HUES48 (cell line): ENCODE measurements at regions not wholly inside any gene's neighbourhood (a gene's known extent, or its start where the extent isn't known, plus 50 kb on each side); places are given as distances from the start of the nearest gene placed in this dataset.

Experiments
- H3K27ac ChIP-seq: one replicate; pipeline ENCODE4 v1.7.0; 2013; ENCODE audit warnings: low read depth, low read length, inconsistent platforms
- H3K27me3 ChIP-seq: 2 replicates; pipeline ENCODE4 v1.6.1; 2013; ENCODE audit warnings: mild to moderate bottlenecking, low read length; ENCODE audit not compliant: control insufficient read depth, insufficient read depth
- H3K36me3 ChIP-seq: 2 replicates; pipeline ENCODE4 v1.6.1; 2013; ENCODE audit warnings: low read length; ENCODE audit not compliant: control insufficient read depth, insufficient read depth
- H3K4me1 ChIP-seq: 2 replicates; pipeline ENCODE4 v1.6.1; 2013; ENCODE audit warnings: mild to moderate bottlenecking, low read length; ENCODE audit not compliant: control insufficient read depth, insufficient read depth
- H3K4me3 ChIP-seq: 2 replicates; pipeline ENCODE4 v1.5.1; 2013; ENCODE audit warnings: mild to moderate bottlenecking, low read depth, low read length
- H3K9ac ChIP-seq: 2 replicates; pipeline ENCODE4 v1.6.1; 2013; ENCODE audit warnings: mild to moderate bottlenecking, low read depth, low read length, moderate library complexity
- H3K9me3 ChIP-seq: 2 replicates; pipeline ENCODE4 v1.6.1; 2013; ENCODE audit warnings: low read length; ENCODE audit not compliant: control insufficient read depth, insufficient read depth

DNA sequence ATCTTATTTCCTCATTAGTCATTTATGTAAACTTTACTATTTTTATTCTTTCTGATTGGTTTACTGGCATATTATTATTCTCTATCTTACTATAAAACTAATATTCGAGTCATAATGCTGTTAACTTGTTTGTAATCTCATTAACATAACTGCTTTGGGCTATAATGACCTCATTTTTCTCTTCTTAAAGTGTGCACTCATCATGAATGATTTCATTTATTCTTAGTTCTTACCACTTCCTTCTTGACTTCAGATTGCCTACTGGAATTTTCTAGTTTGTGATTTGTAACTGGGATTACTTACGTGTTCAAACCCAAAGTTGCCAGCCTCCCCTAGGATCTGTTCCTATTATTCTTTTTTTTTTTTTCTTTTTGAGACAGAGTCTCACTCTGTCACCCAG, 91.8 kb upstream of the TNFAIP3 start:
- H3K9me3 ChIP-seq: no peaks in the 10 kb centered on the region
- no peaks in the 10 kb centered on the region for H3K4me1 ChIP-seq
- no peak overlapping the region for H3K4me3 ChIP-seq
- no peak overlapping the region for H3K9ac ChIP-seq
- H3K27me3 ChIP-seq: no peaks in the 10 kb centered on the region
- H3K36me3 ChIP-seq: no peaks in the 10 kb centered on the region
- H3K27ac ChIP-seq: no peak overlapping the region

DNA sequence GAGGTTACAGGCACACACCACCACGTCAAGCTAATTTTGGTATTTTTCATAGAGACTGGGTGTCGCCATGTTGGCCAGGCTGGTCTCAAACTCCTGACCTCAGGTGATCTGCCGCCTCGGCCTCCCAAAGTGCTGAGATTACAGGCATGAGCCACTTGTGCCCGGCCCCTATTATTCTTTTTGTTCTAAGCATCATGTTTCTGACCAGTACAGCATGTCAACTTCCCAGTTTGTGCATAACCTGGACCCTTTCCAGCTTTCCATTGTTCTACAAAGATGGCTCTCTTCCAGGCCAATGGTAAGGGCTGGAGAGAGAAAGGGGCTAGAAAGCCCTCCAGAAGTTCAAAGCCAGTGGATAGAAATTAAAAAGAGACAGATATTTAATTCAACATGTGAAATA, 91.3 kb upstream of the TNFAIP3 start:
- Histone ChIP-seq H3K4me3 (no peak overlapping the region), H3K36me3 (no peaks in the 10 kb centered on the region), H3K27me3 (no peaks in the 10 kb centered on the region), H3K27ac (no peak overlapping the region), H3K4me1 (no peaks in the 10 kb centered on the region), H3K9ac (no peak overlapping the region), H3K9me3 (no peaks in the 10 kb centered on the region)

DNA sequence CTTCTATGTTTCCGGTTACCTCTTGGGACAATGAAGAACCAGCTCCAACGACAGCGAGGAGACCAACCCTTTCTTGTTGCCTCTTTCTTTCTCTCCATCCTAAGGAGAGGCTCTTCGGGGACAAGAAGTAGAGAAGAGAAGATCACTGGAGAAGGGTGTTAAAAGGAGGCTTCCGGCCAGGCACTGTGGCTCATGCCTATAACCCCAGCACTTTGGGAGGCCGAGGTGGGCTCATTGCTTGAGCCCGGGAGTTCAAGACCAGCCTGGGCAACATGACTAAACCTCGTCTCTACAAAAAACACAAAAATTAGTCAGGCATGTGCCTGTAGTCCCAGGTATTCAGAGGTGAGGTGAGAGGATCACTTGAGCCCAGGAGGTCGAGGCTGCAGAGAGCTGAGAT, 90.8 kb upstream of the TNFAIP3 start:
- no peaks in the 10 kb centered on the region for H3K4me1 ChIP-seq
- H3K27ac ChIP-seq: no peak overlapping the region
- no peak overlapping the region for H3K4me3 ChIP-seq
- no peaks in the 10 kb centered on the region for H3K9me3 ChIP-seq
- no peaks in the 10 kb centered on the region for H3K36me3 ChIP-seq
- no peak overlapping the region for H3K9ac ChIP-seq
- H3K27me3 ChIP-seq: no peaks in the 10 kb centered on the region

DNA sequence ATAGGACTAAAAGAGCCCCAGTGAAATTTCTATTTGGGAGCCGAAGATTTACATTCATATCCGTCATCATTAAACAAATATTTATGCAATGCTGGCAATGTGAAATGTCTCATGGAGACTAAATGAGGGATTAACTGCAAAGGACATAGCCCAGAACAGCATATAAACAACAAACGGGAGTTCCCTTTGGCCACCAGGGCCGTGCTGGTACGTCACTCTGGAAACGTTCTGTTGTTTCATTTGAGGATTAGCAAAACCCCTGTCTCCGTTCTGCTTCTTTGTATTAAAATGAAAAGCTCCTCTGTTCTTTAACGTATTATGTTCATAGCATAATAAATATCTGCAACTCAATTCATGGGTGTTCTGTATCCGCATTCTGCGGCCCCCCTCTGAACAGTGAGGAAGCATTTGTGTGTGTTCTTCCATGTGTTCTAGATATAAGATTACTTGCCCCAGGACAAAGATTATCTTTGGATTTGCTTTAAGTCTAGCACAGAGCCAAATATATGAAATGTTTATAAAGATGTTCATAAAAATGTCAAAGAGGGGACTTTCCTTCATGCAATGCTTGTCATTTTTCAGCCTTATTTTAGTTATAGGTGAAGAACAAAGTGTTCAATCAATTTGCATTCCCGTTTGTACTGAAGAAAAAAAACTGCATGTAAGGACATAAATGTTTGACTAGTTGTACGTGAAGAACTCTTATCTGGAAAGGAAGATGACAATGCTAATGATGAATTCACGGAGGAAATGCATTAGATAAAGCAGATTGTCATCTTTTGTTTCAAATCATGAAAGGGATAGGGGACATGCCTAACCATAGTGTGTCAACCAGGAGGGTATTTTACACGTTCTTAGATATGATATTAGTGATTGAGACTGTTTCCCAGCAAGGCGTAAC, 90.0 kb upstream of the TNFAIP3 start:
- H3K27me3 ChIP-seq: no peaks in the 10 kb centered on the region
- no peaks in the 10 kb centered on the region for H3K36me3 ChIP-seq
- no peaks in the 10 kb centered on the region for H3K9me3 ChIP-seq
- H3K27ac ChIP-seq: no peak overlapping the region
- H3K4me1 ChIP-seq: no peaks in the 10 kb centered on the region
- no peak overlapping the region for H3K9ac ChIP-seq
- no peak overlapping the region for H3K4me3 ChIP-seq

DNA sequence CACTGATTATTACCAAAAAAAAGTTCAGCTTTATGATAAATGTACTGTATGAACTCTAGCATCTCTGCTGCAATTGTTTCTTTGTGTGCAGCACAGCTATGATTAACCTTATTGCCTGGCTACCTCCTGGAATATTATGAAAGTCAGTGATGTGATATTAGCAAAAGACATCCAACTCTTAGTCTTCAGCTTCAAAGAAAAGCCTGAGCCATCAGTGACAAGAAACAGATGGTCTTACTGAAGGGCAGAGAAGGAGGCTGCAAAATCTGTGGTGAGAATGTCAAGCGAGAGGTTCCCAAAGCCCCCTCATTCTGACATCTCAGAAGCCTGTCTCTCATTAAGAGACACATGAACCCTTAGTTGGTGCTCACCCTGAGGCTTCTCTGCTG, 89.4 kb upstream of the TNFAIP3 start:
- H3K4me3 ChIP-seq: no peak overlapping the region
- no peaks in the 10 kb centered on the region for H3K36me3 ChIP-seq
- H3K27ac ChIP-seq: no peak overlapping the region
- no peaks in the 10 kb centered on the region for H3K4me1 ChIP-seq
- no peaks in the 10 kb centered on the region for H3K27me3 ChIP-seq
- H3K9ac ChIP-seq: no peak overlapping the region
- no peaks in the 10 kb centered on the region for H3K9me3 ChIP-seq

DNA sequence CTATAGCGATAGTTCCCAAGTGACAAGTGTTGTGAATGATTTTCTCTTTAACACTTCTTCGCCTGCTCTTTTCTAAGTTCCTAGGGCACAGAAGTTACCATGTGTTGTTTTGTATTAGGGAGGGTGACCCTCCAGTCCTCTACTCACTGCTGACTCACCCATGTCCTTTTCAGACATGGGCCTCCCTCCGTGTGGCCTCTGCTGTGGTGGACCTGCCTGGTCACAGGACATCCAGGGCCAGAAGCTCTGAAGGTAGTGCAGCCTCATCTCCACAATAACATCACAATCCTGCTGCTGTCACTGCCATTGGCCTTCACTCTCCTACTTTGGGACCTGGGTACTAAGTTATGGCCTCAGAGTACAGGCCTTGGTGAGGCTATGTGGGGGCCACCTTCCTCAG, 87.1 kb upstream of the TNFAIP3 start:
- Histone ChIP-seq H3K4me1 (no peaks in the 10 kb centered on the region; the same call in 1 of the 2 replicates), H3K9ac (no peak overlapping the region), H3K27ac (no peak overlapping the region), H3K4me3 (no peak overlapping the region), H3K27me3 (no peaks in the 10 kb centered on the region), H3K9me3 (no peaks in the 10 kb centered on the region), H3K36me3 (no peaks in the 10 kb centered on the region)

DNA sequence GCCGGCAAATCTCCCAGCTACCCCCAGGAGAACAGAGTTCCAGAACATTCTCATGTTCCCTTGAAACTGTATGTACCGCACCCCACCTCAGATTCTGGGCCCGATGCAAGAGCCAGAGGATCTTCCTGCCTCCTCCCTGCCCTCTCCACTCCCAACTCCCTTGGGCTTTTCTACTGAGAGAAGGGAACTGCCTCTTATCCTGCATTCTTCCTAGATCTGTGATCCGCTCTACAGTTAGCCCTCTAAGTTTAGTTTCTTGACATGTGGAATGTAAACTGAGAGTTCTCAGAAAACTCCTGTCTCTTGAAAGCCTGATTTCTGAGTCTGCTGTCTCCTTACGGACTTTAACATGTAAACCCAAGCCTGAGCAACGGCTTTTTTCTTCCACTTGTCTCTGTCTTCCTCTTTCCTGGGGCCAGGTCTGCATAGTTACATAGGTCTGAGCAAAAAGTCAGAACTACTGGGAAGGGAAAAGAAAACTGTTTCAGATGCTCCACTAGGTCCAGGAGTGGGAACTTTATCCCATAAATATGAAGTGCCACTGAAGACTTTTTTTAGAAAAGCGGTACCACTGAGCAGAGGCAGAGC, 86.5 kb upstream of the TNFAIP3 start:
- Histone ChIP-seq H3K4me1 (no peaks in the 10 kb centered on the region; the same call in 1 of the 2 replicates), H3K36me3 (no peaks in the 10 kb centered on the region), H3K27me3 (no peaks in the 10 kb centered on the region), H3K9ac (no peak overlapping the region), H3K27ac (no peak overlapping the region), H3K9me3 (no peaks in the 10 kb centered on the region), H3K4me3 (no peak overlapping the region)

DNA sequence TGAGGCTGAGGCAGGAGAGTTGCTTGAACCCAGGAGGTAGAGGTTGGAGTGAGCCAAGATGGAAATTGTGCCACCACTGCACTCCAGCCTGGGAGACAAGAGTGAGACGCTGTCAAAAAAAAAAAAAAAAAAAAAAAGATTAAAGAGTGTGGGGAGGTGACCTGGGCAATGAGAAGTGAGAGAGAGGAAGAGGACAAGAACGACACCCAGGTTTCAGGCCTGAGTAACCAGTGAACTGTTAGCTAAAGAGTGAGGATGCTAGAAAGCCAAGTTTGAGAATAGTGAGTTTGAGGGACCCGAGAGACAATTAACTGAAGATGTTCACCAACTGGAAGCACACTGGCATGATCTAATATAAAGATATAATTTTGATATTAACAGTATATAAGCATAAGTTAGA, 85.4 kb upstream of the TNFAIP3 start:
- Histone ChIP-seq H3K4me3 (no peak overlapping the region), H3K36me3 (no peaks in the 10 kb centered on the region), H3K4me1 (no peaks in the 10 kb centered on the region; the same call in 1 of the 2 replicates), H3K27ac (no peak overlapping the region), H3K27me3 (no peaks in the 10 kb centered on the region), H3K9me3 (no peaks in the 10 kb centered on the region), H3K9ac (no peak overlapping the region)

DNA sequence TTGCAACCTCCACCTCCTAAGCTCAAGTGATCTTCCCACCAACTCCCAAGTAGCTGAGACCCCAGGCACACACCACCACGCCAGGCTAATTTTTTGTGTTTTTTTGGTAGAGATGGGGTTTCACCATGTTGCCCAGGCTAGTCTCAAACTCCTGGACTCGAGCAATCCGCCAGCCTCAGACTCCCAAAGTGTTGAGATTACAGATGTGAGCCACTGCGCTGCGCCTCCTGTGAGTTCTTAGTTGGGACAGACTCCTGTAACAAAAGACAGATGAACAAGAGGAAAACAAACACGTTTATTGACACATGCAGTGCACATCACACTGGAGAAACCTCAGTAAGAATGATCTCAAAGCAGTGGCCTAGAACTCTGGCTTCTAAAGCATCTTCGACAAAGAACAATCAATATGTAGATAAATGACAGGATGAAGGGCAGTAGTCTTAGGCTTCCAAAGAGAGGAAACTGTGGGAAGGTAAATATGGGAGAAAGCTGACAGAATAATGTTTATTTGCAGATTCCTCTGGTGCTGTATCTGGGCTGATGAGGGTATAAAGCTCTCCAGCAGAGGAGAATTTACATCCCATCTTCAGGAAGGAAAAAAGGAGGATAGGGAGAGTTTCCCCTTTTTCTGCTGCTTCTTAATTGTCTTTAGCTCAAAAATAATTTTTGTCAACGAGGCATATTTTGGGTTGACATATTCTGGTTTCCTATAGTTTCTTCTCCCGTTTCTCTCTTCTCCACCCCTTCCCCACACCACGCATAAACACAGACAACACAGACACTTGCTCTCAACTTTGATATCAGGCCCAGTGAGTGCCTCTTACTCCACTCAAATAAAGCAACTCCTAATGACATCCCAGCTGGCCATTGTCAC, 84.7 kb upstream of the TNFAIP3 start:
- Histone ChIP-seq H3K9ac (no peak overlapping the region), H3K27ac (no peak overlapping the region), H3K27me3 (no peaks in the 10 kb centered on the region), H3K36me3 (no peaks in the 10 kb centered on the region), H3K4me3 (no peak overlapping the region), H3K4me1 (no peaks in the 10 kb centered on the region; the same call in 1 of the 2 replicates), H3K9me3 (no peaks in the 10 kb centered on the region)

DNA sequence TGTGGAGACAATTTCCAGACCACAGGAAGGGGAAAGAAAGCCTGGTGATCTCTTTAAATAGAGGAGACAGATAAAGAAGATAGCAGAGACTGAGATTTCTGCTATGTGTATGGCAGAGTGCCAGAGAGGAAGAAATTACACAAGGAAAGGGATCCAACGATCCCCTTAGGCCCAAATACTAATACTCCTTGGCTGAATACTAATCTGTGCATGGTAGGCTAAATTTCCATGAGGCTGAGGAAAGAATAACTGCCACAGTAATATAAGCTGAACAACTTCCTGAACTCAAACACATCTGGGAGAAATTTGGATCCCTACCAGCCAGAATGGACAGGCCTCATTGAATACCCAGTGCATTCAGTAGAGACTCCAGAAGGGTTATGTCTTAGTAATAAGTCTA, 83.3 kb upstream of the TNFAIP3 start:
- Histone ChIP-seq H3K9me3 (no peaks in the 10 kb centered on the region), H3K4me1 (no peaks in the 10 kb centered on the region; the same call in 1 of the 2 replicates), H3K4me3 (no peak overlapping the region), H3K9ac (no peak overlapping the region), H3K27me3 (no peaks in the 10 kb centered on the region), H3K27ac (no peak overlapping the region), H3K36me3 (no peaks in the 10 kb centered on the region)

DNA sequence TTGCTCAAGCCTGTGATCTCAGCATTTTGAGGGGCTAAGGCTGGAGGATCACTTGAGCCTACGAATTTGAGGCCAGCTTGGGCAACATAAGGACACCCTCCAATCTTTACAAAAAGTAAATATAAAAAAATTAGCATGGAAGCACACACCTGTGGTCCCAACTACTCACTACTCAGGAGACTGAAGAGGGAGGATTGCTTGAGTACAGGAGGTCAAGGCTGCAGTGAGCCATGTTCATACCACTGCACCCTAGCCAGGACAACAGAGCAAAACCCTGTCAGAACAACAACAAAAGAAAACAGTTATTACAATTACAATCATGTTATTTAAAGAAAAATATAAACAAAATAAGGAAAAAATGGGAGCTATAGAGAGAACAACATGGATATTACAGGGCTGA, 82.5 kb upstream of the TNFAIP3 start:
- H3K9ac ChIP-seq: no peak overlapping the region
- no peaks in the 10 kb centered on the region for H3K36me3 ChIP-seq
- no peaks in the 10 kb centered on the region for H3K9me3 ChIP-seq
- H3K27ac ChIP-seq: no peak overlapping the region
- H3K4me3 ChIP-seq: no peak overlapping the region
- H3K4me1 ChIP-seq: no peaks in the 10 kb centered on the region; the same call in 1 of the 2 replicates
- H3K27me3 ChIP-seq: no peaks in the 10 kb centered on the region
